ENCODE measurements at regions not wholly inside any gene's neighbourhood (a gene's known extent, or its start where the extent isn't known, plus 50 kb on each side); places are given as distances from the start of the nearest gene placed in this dataset.

- no peaks in the 10 kb centered on the region for H3K27me3 ChIP-seq
- H3K36me3 ChIP-seq: no peaks in the 10 kb centered on the region
- H3K4me3 ChIP-seq (ENCODE audit: low read depth, low read length): no peak overlapping the region
- DNase-seq: no peak
- no peaks in the 10 kb centered on the region for H3K9me3 ChIP-seq
- H3K4me1 ChIP-seq: peaks cover 22% of the 10 kb centered on the region
- TF ChIP-seq, protein P1, sequence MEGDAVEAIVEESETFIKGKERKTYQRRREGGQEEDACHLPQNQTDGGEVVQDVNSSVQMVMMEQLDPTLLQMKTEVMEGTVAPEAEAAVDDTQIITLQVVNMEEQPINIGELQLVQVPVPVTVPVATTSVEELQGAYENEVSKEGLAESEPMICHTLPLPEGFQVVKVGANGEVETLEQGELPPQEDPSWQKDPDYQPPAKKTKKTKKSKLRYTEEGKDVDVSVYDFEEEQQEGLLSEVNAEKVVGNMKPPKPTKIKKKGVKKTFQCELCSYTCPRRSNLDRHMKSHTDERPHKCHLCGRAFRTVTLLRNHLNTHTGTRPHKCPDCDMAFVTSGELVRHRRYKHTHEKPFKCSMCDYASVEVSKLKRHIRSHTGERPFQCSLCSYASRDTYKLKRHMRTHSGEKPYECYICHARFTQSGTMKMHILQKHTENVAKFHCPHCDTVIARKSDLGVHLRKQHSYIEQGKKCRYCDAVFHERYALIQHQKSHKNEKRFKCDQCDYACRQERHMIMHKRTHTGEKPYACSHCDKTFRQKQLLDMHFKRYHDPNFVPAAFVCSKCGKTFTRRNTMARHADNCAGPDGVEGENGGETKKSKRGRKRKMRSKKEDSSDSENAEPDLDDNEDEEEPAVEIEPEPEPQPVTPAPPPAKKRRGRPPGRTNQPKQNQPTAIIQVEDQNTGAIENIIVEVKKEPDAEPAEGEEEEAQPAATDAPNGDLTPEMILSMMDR (IDR thresholded peaks at IDR 0.05; ENCODE audit: low read depth, low read length): peak; percentile 14; the same call in 1 of the 2 replicates
Observed at GRCh38 chr4:140233791-140234696, 80.1 kb upstream of the MAML3 start.

DNA sequence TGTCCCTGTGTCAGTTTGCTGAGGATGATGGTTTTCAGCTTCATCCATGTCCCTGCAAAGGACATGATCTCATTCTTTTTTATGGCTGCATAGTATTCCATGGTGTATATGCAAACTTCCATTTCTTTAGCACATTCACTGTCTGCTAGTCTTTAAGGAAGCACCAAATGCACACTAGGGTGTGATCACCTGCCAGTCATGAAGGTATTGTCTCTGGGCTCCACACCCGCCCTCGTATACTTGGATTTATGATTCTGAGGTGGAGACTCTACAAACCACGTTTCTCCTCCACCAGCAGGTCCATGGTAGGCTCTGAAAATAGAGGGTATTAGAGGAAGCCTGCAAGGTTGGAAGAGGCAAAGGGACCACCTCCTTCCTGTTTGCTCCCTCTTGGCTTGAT is 75.9 kb upstream of the MAML3 start:
- H3K27me3 ChIP-seq: no peaks in the 10 kb centered on the region
- H3K4me3 ChIP-seq (ENCODE audit: low read depth, low read length): no peak overlapping the region
- H3K9me3 ChIP-seq: no peaks in the 10 kb centered on the region
- TF ChIP-seq, protein P1 (IDR thresholded peaks at IDR 0.05; ENCODE audit: low read depth, low read length): no peak
- no peak for DNase-seq
- H3K36me3 ChIP-seq: no peaks in the 10 kb centered on the region
- H3K4me1 ChIP-seq: no peaks in the 10 kb centered on the region

GRCh38 chr4:140227286-140227685 is 73.3 kb upstream of the MAML3 start:
- Histone ChIP-seq H3K27me3 (no peaks in the 10 kb centered on the region), H3K9me3 (no peaks in the 10 kb centered on the region), H3K4me3 (ENCODE audit: low read depth, low read length) (no peak overlapping the region), H3K4me1 (no peaks in the 10 kb centered on the region), H3K36me3 (no peaks in the 10 kb centered on the region)
- TF ChIP-seq, protein P1 (IDR thresholded peaks at IDR 0.05; ENCODE audit: low read depth, low read length): no peak
- no peak for DNase-seq

DNA sequence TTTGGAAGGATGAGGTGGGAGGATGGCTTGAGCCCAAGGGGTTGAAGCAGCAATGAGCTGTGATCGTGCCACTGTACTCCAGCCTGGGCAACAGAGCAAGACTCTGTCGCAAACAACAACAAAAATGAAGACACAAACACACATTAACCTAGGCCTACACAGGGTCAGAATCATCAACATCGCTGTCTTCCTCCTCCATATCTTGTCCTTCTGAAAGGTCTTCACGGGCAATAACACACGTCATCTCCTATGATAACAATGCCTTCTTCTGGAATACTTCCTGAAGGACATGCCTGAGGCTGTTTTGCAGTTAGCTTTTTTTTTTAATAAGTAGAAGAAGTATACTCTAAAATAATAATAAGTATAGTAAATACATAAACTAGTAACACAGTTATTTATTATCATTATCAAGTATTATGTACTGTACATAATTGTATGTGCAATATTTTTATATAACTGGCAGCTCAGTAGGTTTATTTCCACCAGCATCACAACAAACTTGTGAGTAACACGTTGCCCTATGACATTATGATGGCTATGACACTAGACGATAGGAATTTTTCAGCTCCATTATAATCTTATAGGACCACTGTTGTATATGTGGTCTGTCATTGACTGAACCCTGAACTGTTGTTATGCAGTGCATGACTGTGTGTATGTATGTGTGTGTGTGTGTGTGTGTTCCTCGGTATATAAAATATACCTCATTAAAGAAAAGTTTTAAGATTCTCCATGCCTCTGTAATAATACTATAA is 69.2 kb upstream of the MAML3 start:
- Histone ChIP-seq H3K4me3 (ENCODE audit: low read depth, low read length) (no peak overlapping the region), H3K9me3 (no peaks in the 10 kb centered on the region), H3K27me3 (no peaks in the 10 kb centered on the region), H3K36me3 (no peaks in the 10 kb centered on the region), H3K4me1 (no peaks in the 10 kb centered on the region)
- DNase-seq: no peak
- TF ChIP-seq, protein P1 (IDR thresholded peaks at IDR 0.05; ENCODE audit: low read depth, low read length): no peak

GRCh38 chr4:140222171-140222570 is 68.2 kb upstream of the MAML3 start:
- TF ChIP-seq, protein P1 (IDR thresholded peaks at IDR 0.05; ENCODE audit: low read depth, low read length): no peak
- no peaks in the 10 kb centered on the region for H3K4me1 ChIP-seq
- H3K36me3 ChIP-seq: no peaks in the 10 kb centered on the region
- DNase-seq: no peak
- no peak overlapping the region for H3K4me3 ChIP-seq (ENCODE audit: low read depth, low read length)
- H3K27me3 ChIP-seq: no peaks in the 10 kb centered on the region
- H3K9me3 ChIP-seq: no peaks in the 10 kb centered on the region

Data from BE2C (cell line).